Spinal cord (tissue), 9 donors: ENCODE measurements at regions not wholly inside any gene's neighbourhood (a gene's known extent, or its start where the extent isn't known, plus 50 kb on each side); places are given as distances from the start of the nearest gene placed in this dataset.

ENCODE experiments used
- DNase-seq, 6 donors: peaks; one replicate each; pipeline versions ENCODE4 v3.0.0 to v3.0.0-alpha.2; 2013 to 2015; ENCODE audit warnings: low spot score in 6 of 6, low read depth in 4 of 6
- H3K27ac ChIP-seq: one replicate; pipeline ENCODE4 v1.5.1; 2013; ENCODE audit warnings: low read depth, low read length, control low read depth
- H3K27me3 ChIP-seq: one replicate; pipeline ENCODE4 v1.6.1; 2013; ENCODE audit warnings: low read length; ENCODE audit not compliant: control insufficient read depth, insufficient read depth
- H3K36me3 ChIP-seq: one replicate; pipeline ENCODE4 v1.6.1; 2013; ENCODE audit warnings: low read length; ENCODE audit not compliant: control insufficient read depth, insufficient read depth
- H3K4me1 ChIP-seq: one replicate; pipeline ENCODE4 v1.6.1; 2013; ENCODE audit warnings: low read length; ENCODE audit not compliant: control insufficient read depth, insufficient read depth
- H3K4me3 ChIP-seq: one replicate; pipeline ENCODE4 v1.5.1; 2013; ENCODE audit warnings: low read depth, low read length, control low read depth
- H3K9me3 ChIP-seq: one replicate; pipeline ENCODE4 v1.6.1; 2013; ENCODE audit warnings: low read length; ENCODE audit not compliant: control insufficient read depth, insufficient read depth
- WGBS: methylation state at CpG from one replicate; pipeline ENCODE4 v1.1.5; 2013; ENCODE audit warnings: missing lambda C conversion rate; ENCODE audit not compliant: insufficient coverage; 5-methylcytosine and 5-hydroxymethylcytosine counted together
- donor health status: healthy.

DNA sequence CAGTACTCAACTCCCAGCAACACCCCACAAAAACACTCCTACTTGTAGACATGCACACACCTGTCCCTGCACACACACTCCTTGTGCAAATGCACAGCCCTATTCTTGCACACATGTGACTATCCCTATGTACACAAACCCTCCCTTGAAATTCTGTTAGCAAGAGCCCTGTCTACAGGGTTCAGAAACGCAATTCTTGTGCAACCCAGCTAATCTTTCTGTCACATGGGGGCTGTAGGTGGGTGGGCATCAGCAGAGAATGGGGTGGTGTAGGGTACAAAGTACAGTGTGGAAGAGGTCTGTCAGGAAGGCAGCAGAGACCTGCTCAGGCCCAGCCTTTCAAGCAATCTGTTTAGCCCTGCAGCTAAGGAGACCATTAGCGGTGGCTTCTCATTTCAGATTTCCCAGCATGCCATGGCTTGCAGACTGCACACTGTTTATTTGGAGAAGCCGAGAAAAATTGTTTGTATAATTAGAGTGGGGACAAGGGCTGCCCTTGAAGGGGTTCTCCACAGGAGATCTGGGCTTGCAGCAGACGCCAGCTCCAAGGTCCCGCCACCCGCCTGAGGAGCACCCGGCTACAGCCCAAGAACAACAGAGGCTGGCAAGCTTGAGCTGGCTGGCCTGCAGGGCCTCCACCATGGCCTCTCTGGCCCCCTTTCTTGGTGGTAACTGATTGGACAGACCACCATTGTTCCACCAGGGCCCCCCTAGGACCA lies 144.0 kb upstream of the PJA1 start:
- DNase-seq: no peak
- Histone ChIP-seq H3K27ac (no peak overlapping the region), H3K9me3 (no peaks in the 10 kb centered on the region), H3K4me3 (no peak overlapping the region), H3K36me3 (no peaks in the 10 kb centered on the region), H3K27me3 (peaks cover 12% of the 10 kb centered on the region), H3K4me1 (peaks cover 11% of the 10 kb centered on the region)
- 69% methylated on average over 6 of the region's 7 CpGs for WGBS

DNA sequence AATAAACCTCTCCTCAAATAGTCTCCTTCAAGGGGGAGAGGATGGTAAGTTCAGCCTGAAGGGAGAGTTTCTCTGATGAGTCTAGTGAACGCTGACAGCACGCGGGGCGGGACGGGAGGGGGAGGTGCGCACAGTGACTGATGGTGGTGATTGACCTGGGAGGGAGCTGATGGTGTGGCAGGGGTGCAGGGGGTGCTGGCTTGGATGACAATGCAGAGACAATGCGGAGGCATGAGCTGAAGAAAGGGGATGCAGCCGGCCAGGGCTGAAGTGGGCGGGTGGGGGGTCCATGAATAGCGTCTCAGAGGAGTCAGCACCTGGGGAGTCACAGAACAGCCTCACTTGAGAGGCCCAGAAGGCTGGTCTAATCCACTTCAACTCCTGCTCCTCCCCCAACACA lies 142.5 kb upstream of the PJA1 start:
- no peak overlapping the region for H3K27ac ChIP-seq
- no peak for DNase-seq
- WGBS: 49% methylated on average over 8 of the region's 10 CpGs
- no peaks in the 10 kb centered on the region for H3K9me3 ChIP-seq
- H3K27me3 ChIP-seq: peaks cover 12% of the 10 kb centered on the region
- no peaks in the 10 kb centered on the region for H3K36me3 ChIP-seq
- H3K4me3 ChIP-seq: no peak overlapping the region
- H3K4me1 ChIP-seq: peaks cover 11% of the 10 kb centered on the region

DNA sequence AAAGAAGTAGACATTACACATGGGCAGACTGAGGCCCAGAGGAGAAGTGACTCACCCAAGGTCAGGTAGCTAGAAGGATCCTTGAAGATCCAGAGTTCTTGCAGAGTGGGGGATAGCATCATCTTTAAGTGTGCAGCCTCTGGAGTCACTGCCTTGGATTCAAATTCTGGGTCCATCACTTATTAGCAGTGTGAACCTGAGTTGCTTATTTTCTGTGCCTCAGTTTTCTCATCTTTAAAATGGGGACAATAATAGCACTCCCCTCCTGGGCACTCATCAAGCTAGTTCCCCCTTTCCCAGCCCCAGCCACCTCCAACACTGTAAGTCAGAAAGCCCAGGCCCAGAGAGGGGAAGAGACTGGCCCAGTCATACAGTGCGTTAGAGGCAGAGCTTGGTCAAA lies 141.8 kb upstream of the PJA1 start:
- Histone ChIP-seq H3K4me3 (no peak overlapping the region), H3K36me3 (no peaks in the 10 kb centered on the region), H3K27me3 (peaks cover 12% of the 10 kb centered on the region), H3K27ac (no peak overlapping the region), H3K9me3 (no peaks in the 10 kb centered on the region), H3K4me1 (peaks cover 11% of the 10 kb centered on the region)
- no peak for DNase-seq
- WGBS: no CpG with 5 or more reads among the region's 1 CpG

DNA sequence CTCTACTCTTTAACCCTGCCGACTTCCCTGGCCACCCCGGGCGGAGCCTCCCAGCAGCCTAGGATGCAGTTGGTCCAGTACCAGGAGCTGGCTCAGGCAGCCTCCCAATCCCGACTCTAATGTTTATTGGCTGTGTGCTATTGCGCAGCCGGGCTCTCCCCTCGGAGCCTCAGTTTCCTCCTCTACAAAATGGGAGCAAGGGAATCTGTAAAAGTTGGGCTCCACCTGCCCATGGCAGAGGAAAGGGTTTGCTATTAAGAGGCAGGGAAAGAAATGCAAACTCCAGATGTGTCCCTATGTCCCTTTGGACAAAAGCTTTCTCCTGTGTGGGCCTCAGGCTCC lies 140.8 kb upstream of the PJA1 start:
- Histone ChIP-seq H3K36me3 (no peaks in the 10 kb centered on the region), H3K27ac (no peak overlapping the region), H3K4me3 (no peak overlapping the region), H3K9me3 (no peaks in the 10 kb centered on the region), H3K27me3 (peaks cover 12% of the 10 kb centered on the region), H3K4me1 (peaks cover 11% of the 10 kb centered on the region)
- DNase-seq: no peak
- 64% methylated on average over 3 of the region's 7 CpGs for WGBS

DNA sequence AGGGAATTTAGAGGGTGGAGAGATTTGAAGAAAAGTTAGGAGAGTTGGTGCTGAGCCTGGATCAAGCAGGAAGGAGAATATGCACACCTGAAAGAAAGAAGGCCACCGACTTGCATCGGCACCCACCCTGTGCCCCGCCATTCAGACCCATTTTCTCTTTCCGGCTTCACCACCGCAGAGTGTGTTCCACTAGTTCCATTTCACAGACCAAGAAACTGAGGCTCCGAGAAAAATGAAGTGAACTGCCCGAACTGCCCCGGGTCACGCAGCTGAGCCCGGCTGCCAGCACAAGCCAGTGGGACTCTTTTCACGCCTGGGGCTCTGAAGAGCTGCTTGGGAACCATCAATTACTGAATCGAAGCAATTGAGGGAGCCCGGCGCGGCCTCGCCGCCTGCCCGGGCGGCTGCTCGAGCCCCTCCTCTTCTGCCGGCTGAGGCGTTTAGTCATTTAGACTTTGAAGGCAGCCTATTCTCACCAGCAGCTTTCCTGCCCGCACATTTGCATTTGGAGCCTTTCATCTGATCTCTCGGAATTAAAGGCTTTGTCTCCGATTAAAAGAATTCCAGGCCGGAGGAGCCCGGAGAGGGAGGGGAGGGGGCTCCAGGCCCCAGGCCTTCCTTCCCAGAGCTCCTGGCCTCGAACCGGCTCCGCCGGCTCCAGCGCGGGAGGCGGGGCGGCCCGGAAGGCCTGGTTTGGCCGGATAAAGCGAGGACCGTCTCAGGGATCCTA lies 140.2 kb upstream of the PJA1 start:
- peak in 3 of 6 donors; percentile 23 to 73 (median 73) for DNase-seq
- no peak overlapping the region for H3K4me3 ChIP-seq
- no peak overlapping the region for H3K27ac ChIP-seq
- no peaks in the 10 kb centered on the region for H3K9me3 ChIP-seq
- peaks cover 12% of the 10 kb centered on the region for H3K27me3 ChIP-seq
- WGBS: 21% methylated on average over 39 of the region's 39 CpGs
- peaks cover 11% of the 10 kb centered on the region for H3K4me1 ChIP-seq
- no peaks in the 10 kb centered on the region for H3K36me3 ChIP-seq

DNA sequence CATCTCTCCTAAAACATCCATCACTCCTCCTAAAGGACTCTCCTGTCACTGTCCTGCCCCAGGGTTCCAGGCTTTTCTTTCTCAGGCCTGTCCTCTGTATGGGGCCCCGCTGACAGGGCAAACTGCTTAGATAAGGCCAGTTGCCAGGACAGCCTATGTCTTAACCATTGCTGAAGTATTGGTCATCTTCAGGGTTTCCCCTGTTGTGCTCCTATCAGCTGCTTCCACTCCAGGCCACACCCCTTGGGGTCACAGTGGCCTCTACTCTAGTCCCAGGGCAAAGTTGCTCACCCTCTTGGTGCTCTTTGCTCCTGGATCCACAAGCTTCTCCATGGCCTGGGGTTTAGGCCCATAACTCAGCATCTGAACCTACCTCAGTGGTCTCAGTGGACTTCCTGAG lies 138.0 kb upstream of the PJA1 start:
- Histone ChIP-seq H3K36me3 (no peaks in the 10 kb centered on the region), H3K9me3 (no peaks in the 10 kb centered on the region), H3K27me3 (peaks cover 12% of the 10 kb centered on the region), H3K4me1 (peaks cover 11% of the 10 kb centered on the region), H3K27ac (no peak overlapping the region), H3K4me3 (no peak overlapping the region)
- no peak for DNase-seq
- 69% methylated on average over 1 of the region's 1 CpG for WGBS

DNA sequence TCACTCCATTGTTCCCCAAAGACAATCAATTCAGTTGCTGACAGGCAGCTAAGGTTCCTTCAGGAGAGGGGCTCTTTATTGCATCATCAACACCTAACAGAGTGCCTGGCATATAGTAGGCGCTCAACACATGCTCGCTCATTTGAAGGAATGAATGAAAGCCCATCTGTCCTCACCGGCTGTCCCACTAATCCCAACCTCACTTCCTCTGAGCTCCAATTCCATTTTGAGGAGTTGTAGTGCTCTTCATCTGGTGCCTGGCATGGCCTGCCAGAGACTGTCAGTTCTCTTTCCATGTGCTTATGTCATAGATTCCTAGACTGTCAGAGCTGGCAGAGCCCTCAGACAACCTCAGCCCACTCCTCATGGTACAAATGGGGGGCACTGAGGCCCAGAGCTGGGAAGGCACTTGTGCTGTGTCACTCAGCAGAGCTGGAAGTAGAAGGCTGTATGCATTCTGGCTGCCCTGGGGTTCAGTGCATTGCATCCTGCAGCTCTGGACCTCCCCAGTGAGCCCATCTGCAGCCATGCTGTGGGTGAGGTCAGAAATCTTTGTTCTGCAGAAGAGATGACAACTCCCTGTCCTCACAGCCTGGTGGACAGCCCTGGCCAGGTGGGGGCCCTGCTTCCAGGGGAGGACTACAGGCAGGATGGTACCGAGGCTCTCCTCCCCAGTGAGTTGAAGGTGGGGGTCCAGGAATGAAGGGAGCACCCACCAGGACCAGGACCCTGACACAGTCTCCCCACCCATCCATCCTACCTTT lies 134.9 kb upstream of the PJA1 start:
- no peaks in the 10 kb centered on the region for H3K36me3 ChIP-seq
- H3K4me3 ChIP-seq: no peak overlapping the region
- peak in 1 of 6 donors; percentile 82 for DNase-seq
- H3K9me3 ChIP-seq: no peaks in the 10 kb centered on the region
- peaks cover under 1% of the 10 kb centered on the region for H3K4me1 ChIP-seq
- 82% methylated on average over 3 of the region's 4 CpGs for WGBS
- H3K27me3 ChIP-seq: peaks cover 2% of the 10 kb centered on the region
- no peak overlapping the region for H3K27ac ChIP-seq

DNA sequence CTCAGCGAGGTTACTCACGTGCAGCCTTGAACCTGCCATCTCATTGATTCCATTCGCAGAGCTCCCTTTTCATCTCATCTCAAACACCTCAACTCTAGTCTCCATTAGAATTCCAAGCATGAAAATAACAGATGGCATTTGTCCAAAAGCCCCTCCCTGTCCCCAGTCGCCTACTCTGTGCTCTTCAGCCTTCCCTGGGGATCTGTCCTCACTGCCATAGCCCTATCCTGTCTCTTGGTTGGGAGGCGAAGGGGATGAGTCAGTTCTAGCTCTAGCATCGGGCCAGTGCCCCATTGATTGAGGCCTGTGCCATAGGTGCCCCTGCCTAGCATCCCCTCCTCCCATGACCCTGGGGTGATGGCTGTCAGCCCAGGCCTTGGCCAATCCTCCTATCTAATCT lies 134.0 kb upstream of the PJA1 start:
- no peaks in the 10 kb centered on the region for H3K36me3 ChIP-seq
- peaks cover 2% of the 10 kb centered on the region for H3K27me3 ChIP-seq
- WGBS: 68% methylated on average over 5 of the region's 6 CpGs
- no peak overlapping the region for H3K27ac ChIP-seq
- no peaks in the 10 kb centered on the region for H3K4me1 ChIP-seq
- H3K9me3 ChIP-seq: no peaks in the 10 kb centered on the region
- DNase-seq: no peak
- no peak overlapping the region for H3K4me3 ChIP-seq

DNA sequence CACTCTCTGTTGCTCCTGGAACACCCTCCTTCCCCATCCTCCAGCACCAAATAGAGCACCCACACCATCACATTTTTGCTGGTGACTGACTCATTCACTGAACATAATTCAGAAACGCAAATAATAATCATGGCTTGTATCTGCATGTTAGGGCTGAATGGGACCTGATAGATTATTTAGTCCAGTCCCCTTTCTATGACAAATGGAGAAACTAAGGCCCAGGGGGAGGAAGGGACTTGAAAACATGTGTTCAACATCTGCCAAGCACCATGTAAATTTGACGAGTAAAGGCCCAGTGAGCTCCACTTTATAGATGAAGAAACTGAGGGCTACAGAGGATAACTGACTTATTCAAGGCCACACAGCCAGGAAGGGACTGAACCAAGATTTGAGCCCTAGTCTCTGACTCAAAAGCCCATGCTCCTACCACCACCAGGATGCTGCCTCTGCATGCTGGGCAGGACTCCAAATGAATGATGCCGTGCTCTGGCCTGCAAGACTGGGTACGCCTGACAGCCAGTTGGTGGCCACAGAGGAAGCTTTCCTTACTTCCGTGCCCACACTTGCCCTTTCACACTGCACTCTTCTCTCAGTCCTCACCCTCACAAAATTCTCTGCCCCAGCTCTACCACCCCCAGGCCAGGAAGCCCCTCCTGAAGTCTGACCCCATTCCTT lies 133.3 kb upstream of the PJA1 start:
- H3K4me3 ChIP-seq: no peak overlapping the region
- no peak overlapping the region for H3K27ac ChIP-seq
- H3K36me3 ChIP-seq: no peaks in the 10 kb centered on the region
- DNase-seq: no peak
- H3K4me1 ChIP-seq: no peaks in the 10 kb centered on the region
- peaks cover 2% of the 10 kb centered on the region for H3K27me3 ChIP-seq
- 69% methylated on average over 4 of the region's 5 CpGs for WGBS
- no peaks in the 10 kb centered on the region for H3K9me3 ChIP-seq
